ENCODE measurements at regions not wholly inside any gene's neighbourhood (a gene's known extent, or its start where the extent isn't known, plus 50 kb on each side); places are given as distances from the start of the nearest gene placed in this dataset.

DNA sequence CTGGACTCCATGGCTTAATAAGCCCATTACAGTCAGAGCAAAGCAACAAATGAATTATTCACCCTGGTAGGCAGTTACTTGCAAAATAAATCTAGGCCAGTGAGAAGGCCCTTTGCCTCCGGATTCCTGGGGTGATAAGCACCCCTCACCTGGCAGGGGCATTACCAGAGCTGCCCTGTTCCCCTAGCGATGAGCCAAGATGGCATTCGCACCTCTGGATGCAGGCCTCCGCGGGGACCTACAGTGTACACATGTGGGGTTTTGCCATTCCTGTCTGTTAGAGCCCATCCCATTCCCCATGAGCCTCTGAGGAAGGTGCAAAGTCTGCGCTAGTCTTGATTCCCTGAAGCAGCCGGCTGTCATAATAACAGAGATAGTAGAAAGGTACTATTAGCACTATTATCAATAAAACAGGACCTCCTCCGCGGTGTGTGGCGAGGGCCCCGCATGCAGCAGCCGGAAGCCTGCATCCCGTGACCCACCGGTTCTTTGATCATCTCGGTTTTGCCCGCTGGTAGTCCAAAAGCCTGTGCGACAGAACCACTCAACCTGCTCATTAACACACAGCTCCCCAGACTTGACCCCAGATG, 344.3 kb downstream of the BRD1 start:
- DNase-seq (ENCODE audit: low spot score): no peak

DNA sequence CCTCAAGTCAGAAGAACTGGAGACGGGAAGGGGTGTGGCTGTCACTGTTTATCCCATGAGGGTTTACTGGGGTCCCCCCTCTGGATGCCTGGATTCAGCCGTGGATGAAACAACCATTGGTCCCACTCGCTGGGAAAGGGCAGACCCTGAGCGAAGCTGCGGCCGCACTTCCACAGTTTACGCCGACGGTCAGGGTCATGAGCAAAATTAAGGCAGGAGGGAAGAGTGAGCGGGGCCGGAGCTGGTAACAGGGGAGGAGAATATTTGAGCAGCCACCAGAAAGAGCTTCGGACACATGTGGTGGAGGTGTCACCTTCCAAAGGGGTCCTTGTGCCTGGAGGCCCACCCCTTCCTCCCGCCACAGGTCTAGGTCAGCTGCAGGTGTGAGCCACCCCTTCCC, 344.9 kb downstream of the BRD1 start:
- DNase-seq (ENCODE audit: low spot score): no peak

DNA sequence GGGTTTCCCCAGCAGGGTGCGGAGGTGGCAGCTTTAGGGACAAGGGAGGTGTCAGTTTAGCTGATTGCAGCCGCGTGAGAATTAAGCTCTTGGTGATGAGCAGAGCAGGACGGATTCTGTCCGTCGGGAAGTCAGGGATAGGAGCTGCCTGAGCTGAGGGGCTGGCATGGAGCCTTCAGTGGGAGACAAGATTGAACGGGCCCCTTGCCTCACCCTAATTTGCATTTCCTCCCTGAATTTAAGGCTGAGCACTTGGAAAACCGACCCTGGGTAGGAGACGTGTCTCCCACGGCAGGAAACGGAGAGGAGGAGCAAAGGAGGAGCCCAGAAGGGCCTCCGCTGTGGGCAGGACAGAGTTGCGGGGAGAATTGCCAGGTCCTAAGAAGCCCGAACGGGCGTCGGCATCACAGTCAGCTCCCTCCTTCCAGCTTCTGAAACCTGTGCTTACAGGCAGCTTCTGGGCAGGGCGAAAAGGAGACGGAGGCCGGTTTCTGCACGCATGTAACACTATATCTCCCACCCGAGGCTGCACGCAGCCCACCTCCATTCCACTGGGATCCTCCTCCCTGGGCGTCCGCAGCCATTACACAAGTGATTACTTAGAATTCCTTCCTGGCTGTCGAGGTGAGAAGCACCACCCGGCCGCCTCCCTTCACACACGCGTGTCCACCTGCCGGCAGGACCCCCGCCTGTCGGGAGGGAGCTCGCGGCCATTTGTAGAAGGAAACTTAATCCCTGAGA, 345.8 kb downstream of the BRD1 start:
- DNase-seq (ENCODE audit: low spot score): no peak

DNA sequence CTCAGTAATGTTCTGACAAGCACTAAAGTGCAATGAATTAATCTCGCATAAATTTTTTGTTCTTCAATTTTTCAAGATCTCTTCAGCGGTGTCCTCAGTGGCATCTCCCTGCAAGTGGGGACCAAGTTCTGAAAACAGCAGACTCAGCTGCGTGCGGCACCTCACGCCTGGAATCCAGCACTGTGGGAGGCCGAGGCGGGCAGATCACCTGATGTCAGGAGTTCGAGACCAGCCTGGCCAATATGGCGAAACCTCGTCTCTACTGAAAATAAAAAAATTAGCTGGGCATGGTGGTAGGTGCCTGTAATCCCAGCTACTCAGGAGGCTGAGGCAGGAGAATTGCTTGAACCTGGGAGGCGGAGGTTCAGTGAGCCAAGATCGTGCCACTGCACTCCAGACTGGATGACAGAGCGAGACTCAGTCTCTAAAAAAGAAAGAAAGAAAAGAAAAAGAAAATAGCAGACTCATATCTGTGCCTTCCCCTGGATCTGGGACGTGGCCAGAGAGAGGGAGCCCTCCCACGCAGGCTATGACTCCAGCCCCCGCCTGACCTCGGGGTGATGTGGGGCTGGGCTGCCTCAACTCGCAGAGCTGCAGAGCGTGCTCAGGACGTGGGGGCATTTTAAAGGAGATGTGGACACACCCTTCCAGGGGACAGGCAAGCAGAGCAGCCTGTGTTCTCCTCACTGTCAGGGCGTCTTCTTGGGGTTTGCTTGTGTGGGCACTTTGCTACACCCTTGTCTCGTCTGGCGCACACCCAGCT, 346.6 kb downstream of the BRD1 start:
- no peak for DNase-seq (ENCODE audit: low spot score)

DNA sequence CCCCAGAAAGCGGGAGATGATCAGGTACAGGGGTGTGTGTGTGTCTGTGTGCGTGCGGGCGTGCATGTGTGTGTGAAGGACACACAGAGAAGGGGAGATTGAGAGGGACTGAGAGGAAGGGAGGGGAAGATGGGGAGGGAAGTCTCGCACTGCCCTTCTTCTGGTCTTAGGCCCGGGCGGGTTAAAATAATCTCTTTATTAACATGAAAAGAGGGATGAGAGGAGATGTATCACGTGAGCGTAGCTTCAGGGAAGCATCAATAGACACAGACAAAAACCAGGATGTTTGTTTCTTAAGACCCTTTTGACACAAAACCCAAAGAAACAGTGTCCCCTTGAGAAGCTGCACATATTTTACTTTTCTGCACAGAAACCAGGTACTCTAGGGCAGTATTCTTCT, 347.3 kb downstream of the BRD1 start:
- DNase-seq (ENCODE audit: low spot score): no peak

DNA sequence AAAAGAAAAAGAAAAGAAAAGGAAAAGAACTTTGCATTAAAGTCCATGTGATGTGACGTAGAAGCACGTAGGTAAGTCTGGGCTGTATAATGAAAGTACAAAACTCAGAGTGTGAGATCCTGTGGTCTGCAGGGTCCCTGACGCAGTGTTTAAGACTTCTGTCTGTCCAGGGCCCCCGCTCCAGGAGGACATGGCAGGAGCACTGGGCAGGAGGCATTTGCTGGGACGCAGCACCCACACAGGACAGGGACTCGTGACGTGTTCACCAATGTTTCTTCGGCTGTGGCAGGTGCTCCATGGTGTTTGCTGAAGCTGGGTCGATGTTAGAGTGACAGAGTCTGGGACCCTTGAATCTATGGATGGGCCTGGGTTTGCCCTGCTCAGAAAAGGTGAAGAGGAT, 348.1 kb downstream of the BRD1 start:
- no peak for DNase-seq (ENCODE audit: low spot score)

DNA sequence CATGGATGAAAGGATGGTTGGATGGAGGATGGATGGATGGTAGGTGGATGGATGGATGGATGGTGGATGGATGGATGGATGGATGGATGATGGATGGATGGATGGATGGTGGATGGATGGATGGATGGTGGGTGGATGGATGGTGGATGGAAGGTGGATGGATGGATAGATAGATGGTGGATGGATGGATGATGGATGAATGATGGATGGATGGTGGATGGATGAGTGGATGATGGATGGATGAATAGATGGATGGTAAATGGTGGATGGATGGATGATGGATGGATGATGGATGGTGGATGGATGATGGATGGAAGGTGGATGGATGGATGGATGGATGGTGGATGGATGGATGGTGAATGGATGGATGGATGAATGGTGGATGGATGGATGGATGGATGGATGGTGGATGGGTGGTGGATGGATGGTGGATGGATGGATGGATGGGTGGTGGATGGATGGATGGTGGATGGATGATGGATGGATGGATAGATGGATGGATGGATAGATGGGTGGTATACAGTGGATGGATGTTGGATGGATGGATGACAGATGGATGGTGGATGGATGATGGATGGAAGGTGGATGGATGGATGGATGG, 350.8 kb downstream of the BRD1 start:
- no peak for DNase-seq (ENCODE audit: low spot score)

DNA sequence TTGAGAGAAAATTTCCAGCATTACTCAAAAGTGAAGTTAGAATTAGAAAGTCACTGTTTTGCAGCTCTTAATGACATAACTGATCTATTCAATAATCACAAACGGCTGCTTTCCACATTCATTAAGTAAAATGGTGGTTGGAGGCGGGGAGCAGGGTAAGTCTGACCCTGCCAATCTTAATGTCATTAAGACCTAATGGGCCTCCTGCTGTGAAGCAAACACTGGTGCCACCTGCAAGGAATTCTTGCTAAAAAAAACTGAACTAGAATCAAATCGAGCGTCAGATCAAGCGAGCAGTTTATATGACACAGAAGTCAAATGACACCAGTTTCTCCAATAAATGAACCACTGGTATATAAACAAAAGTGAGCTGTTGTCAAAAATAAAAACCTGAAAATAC, 351.5 kb downstream of the BRD1 start:
- DNase-seq (ENCODE audit: low spot score): no peak

DNA sequence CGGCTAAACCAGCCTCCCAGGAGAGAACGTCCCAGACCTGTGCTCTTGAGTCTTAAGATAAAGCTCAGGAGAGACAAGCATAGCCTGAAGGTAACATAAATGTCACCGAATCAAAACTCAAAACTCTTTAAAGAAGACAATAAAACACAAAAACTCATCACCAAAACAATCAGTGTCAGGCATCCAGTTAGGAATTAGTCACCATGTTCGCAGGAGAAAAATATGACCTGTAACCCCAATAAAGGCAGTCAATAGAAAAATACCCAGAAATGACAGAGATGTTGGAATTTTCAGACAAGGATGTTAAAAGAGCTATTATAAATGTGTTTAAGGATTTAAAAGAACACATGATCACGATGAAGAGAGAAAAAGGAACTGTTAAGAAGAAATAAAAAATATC, 352.4 kb downstream of the BRD1 start:
- no peak for DNase-seq (ENCODE audit: low spot score)

DNA sequence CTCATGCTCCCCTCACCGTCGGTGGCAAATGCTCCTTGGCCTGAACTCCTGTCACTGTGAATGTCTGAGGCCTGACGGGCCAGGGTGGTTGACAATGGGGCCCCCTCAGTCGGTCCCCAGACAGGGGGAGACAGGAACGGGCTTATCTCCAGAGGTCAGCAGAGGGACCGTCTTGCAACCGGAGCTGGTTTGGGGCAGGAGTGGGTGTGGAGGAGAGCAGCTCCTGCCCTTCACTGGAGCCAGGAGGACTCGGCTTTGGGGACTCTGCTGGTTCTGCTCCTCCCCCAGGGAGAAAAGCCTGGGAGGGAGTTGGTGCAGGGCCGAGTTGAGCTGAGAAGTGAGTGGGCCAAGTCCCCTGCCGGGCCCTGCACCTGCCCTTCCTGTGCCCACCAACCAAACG, 354.4 kb downstream of the BRD1 start:
- DNase-seq (ENCODE audit: low spot score): no peak

DNA sequence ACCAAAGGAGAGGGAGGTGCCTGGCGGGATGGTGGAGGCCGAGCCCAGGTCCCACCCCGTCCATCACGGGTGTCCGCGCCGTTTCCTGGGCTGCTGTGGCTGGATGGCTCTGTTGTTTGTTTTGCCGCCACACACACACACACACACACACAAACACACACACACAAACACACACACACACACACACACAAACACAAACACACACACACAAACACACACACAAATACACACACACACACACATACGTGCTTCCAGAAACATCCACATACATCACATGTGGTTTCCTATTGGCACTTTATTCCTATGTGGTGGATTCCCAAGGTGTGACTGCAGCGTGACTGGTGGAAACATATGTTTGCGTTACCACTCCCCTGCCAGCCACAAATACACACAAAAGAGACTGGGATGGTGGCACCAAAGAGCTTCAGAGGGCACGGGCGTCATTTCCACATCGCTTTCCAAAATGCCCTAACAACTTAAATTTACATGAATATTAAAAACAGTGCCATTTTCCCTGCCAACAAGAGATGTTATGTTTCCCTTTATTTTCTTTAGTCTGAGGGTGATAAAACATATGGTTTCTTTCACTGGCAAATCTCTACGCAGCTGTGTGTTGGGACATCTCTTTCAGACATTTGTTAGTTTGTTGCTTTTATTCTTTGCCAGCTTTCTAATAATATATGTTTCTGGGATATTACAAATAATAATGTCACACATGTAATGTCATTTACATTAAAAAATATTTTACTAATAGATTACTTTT, 356.8 kb downstream of the BRD1 start:
- DNase-seq (ENCODE audit: low spot score): no peak

DNA sequence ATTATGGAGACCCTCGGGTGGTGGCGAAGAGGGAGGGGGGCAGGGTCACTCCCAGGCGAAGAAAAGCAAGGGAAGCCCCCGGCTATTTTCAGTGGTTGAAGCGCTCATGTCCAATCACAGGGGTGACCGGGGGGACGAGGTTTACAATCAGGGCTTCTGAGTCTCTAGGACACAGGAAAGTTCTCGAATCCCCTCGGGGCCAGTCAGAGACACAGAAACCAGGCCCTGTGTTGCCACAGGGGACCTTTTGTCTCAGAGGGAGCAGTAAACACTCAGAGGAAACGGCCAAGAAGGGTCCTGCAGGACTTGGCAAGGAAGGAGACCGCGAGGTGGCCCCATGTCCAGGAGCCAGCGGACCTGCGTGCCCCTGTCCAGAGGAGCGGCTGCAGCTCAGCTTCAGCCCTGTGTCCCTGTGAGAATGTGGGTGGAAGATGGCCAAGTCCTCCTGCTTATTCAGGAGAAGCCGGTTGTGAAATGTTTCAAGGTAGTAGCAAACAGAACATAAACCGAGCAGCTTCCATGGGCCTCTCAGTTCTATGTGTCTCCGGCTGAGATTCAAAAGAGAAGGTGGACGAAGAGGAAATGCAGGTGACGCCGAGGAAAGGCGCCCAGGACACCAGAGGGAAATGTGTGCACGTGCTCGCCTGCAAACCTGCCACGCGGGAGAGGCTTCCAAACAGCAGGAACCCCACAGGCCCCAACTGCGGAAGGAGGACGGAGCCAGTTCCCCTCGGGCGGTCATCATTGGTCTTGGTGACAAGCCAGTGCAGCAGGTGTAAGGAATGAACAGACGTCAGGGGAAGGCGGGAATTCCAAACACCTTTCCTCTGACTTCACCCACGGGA, 357.6 kb downstream of the BRD1 start:
- DNase-seq (ENCODE audit: low spot score): no peak

DNA sequence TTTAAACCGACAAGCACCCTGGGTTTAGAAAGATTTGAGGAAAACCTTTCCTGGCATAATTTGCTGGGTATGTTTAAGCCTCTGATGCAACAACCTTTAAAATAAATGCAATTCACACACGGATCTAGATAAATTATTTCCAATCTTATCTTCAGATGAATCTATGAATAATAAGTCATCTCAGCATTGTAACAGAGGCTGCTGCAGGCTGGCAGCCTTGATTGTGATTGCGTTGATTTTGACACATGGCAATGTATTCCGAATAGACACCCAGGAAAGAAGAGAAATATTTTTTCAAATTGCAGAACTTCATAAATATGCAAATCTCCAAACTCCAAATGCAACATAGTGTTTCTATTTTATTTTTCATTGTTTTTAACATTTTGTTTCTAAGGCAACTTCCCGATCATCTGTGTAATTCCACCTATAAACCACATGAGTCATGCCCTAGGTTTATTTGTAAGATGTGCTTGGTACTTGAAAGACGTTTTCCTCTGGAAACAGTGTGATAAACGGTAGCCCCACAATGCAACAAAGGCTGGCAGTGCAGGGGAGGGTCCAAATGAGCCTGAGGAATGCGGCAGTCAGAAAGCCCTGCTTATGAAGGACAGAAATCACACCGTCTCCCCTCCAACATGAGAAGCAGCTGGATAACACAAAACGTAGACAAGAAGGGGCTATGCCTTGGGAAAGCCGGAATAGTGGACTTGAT, 359.0 kb downstream of the BRD1 start:
- no peak for DNase-seq (ENCODE audit: low spot score)

DNA sequence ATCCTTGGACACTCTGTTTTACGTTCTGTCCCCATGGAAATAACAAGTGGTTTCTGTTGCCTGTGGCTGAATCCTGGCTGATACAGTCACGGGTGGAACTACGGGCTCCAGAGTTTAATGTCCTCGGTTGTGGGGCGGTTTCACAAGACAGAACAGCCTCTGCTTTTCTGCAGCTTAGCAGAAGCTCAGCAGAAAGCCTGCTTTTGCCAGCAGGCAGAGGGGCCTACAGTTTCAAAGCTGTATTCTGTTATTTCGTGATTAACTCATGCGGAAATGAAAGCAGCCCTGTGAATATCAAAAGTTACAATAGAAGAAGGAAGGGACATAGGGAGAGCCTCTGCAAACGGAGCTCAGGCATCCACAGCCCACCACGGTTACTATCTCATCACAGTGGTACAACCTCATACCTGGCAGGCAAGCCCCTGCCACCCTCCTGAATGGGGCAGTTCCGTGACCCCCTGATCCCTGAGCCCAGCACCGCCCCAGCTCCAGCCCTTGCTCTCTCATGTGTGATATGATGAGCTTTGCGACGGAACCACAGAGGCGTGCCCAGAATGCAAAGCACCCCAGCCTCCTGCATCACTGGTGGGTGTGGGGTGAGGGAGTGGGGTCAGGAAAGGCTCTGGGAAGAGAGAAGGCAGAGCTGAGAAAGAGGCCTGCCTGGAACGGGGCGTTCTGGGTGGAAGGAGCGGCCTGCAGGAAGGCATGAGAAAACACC, 360.6 kb downstream of the BRD1 start:
- DNase-seq (ENCODE audit: low spot score): no peak

DNA sequence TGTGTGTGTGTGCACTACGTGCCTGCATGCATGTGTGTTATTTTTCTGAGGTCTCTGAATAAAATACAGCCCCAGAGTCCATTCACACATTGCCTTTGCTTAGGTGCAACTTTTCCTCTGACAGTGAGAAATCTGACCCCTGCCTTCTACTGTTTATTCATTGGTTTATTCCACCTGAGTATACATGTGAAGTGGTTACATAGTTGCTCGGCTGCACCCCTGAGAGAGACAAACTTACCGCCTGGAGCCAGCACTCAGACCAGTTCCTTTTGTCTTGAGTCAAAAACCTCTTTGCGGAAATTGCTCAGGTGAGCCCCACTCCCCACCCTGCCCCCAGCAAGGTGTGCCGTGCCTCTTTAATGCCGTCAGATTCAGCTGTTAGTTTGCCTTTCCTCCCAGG, 363.6 kb downstream of the BRD1 start:
- DNase-seq (ENCODE audit: low spot score): no peak

DNA sequence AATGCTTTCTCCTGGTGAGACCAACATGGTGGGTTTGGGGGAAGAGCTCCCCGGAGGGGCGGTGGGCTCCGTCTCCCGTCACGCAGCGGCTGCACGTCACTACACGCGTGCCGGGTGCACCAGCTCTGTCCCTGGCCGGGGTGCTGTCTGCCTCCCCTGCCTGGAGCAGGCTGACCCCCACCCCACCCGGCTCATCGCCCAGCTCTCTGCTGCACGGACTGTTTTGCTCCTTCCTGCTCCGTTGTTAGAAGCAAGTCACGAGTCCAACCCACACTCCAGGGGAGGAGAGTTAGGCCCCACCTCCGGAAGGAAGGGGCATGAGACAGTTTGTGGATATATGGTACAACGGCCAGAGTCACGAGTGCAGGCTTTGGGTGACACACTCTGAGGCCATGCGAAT, 364.9 kb downstream of the BRD1 start:
- no peak for DNase-seq (ENCODE audit: low spot score)

DNA sequence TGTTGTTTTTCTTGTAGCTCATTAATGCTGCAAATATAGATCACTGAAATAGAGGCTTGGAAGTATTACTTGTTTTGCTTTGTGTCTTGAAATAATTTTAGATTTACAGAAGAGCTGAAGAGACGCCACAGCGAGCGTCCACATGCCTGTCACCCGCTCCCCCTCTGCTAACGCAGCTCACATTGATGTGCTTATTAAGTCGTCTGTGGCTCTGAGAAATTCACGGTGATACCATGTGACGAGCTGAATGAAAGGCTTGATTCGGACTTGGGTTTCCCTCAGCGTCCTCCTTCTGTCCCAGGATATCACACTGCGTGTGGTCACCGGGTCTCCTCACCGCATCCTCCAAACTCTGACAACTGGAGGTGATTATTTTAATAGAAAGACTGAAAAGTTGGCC, 365.4 kb downstream of the BRD1 start:
- DNase-seq (ENCODE audit: low spot score): no peak

DNA sequence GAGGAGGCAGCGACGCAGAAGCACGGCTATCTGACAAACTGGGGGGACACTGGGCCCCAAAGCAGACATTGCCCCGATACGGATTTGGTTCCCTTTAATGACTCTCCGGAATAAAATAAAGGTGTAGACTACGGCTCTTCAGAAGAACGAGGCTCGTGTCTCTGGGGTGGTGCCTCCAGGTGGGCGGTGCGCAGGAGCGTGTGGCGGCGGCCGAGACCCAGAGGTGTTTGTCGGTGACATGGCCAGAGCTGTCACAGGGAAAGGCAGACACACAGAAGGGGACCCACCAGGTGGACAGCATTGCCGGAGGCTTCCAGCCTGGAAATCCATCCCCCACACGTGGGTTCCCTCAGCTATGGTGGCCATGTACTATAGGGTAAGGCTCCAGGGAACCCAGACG, 366.0 kb downstream of the BRD1 start:
- DNase-seq (ENCODE audit: low spot score): no peak

DNA sequence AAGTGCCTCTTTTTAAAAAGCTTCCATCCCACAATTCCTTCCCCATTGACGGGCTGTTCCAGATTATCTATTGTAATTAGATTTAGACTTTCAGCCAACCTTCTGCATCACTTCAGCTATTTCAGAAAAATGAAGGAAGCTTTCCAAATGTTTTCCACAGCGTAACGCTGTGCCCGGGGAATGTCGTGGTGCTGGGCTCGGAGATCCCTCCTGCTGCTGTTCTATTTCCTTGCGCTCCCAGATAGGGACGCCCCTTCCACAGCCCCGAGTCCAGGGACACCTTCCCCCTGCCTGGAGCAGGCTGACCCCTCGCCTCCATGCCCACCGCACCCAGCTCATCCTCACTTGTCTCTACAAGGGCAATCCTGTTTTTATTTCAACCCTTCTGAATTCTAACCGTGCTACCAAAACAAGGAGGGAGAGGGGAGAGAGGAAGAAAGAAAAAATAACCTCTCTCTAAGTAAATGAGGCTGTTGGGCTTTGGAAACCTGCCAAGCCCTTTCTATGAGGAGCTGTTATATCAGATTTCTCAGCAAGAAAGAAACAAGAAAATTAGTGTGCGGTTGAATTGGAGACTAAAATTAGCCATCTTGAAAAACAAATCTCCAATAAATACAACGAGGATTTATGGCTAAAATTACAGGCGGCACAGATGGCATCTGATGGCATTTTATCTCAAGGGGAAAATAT, 366.9 kb downstream of the BRD1 start:
- DNase-seq (ENCODE audit: low spot score): peak; percentile 40
